ENCODE measurements at regions not wholly inside any gene's neighbourhood (a gene's known extent, or its start where the extent isn't known, plus 50 kb on each side); places are given as distances from the start of the nearest gene placed in this dataset.

- H3K4me1 Mint-ChIP-seq, result no peaks in the 10 kb centered on the region
- no peaks in the 10 kb centered on the region for H3K36me3 Mint-ChIP-seq
- DNase-seq, result no peak
- ATAC-seq (replicated peaks in 1 of 4), result no peak
- WGBS (ENCODE audit: insufficient coverage), result 93% methylated on average over 3 of the region's 3 CpGs
- no peak overlapping the region for H3K27ac ChIP-seq (ENCODE audit: low read length)
- H3K4me3 Mint-ChIP-seq, result no peak overlapping the region
- H3K9me3 ChIP-seq, result no peaks in the 10 kb centered on the region
- ChIA-PET POLR2A (no interaction called here), CTCF (no interaction called here)
- no peaks in the 10 kb centered on the region for H3K4me1 ChIP-seq (ENCODE audit: control insufficient read depth in 1 of 2, extremely low read depth in 1 of 2, insufficient read depth in 2 of 2, low read length in 2 of 2)
- no peak overlapping the region for H3K27ac Mint-ChIP-seq
- peaks cover 0 to 4% (median 0%) of the 10 kb centered on the region in 3 donors for H3K9me3 Mint-ChIP-seq
- no peaks in the 10 kb centered on the region for H3K27me3 ChIP-seq (replicated peaks in 1 of 2; ENCODE audit: control insufficient read depth in 2 of 2, extremely low read depth in 1 of 2, insufficient read depth in 2 of 2, low read length in 1 of 2)
- no peaks in the 10 kb centered on the region for H3K27me3 Mint-ChIP-seq
- no peak overlapping the region for H3K4me3 ChIP-seq (ENCODE audit: control insufficient read depth in 1 of 2, extremely low read depth in 1 of 2, low read length in 1 of 2)
- H3K36me3 ChIP-seq (ENCODE audit: control insufficient read depth in 2 of 2, extremely low read depth in 1 of 2, insufficient read depth in 1 of 2, low read length in 1 of 2), result no peaks in the 10 kb centered on the region
Measured at GRCh38 chr4:181951265-181951664, 291.9 kb upstream of the TENM3 start.

- peaks cover 0 to 4% (median 0%) of the 10 kb centered on the region in 3 donors for H3K9me3 Mint-ChIP-seq
- H3K27ac Mint-ChIP-seq, result no peak overlapping the region
- POLR2A ChIA-PET, result no interaction called here
- H3K27me3 ChIP-seq (replicated peaks in 1 of 2; ENCODE audit: control insufficient read depth in 2 of 2, extremely low read depth in 1 of 2, insufficient read depth in 2 of 2, low read length in 1 of 2), result no peaks in the 10 kb centered on the region
- no peak overlapping the region for H3K4me3 Mint-ChIP-seq
- H3K9me3 ChIP-seq, result no peaks in the 10 kb centered on the region
- no peak for ATAC-seq (replicated peaks in 1 of 4)
- H3K27ac ChIP-seq (ENCODE audit: low read length), result no peak overlapping the region
- H3K4me1 ChIP-seq (ENCODE audit: control insufficient read depth in 1 of 2, extremely low read depth in 1 of 2, insufficient read depth in 2 of 2, low read length in 2 of 2), result no peaks in the 10 kb centered on the region
- H3K36me3 Mint-ChIP-seq, result no peaks in the 10 kb centered on the region
- H3K4me1 Mint-ChIP-seq, result no peaks in the 10 kb centered on the region
- H3K4me3 ChIP-seq (ENCODE audit: control insufficient read depth in 1 of 2, extremely low read depth in 1 of 2, low read length in 1 of 2), result no peak overlapping the region
- no peaks in the 10 kb centered on the region for H3K27me3 Mint-ChIP-seq
- WGBS (ENCODE audit: insufficient coverage), result 82% methylated on average over 7 of the region's 7 CpGs
- CTCF ChIA-PET, result no interaction called here
- no peak for DNase-seq
- no peaks in the 10 kb centered on the region for H3K36me3 ChIP-seq (ENCODE audit: control insufficient read depth in 2 of 2, extremely low read depth in 1 of 2, insufficient read depth in 1 of 2, low read length in 1 of 2)
Measured at GRCh38 chr4:181952478-181952877, 290.7 kb upstream of the TENM3 start.

GRCh38 chr4:181956512-181956911 is 286.7 kb upstream of the TENM3 start:
- Histone ChIP-seq H3K36me3 (ENCODE audit: control insufficient read depth in 2 of 2, extremely low read depth in 1 of 2, insufficient read depth in 1 of 2, low read length in 1 of 2) (no peaks in the 10 kb centered on the region), H3K4me3 (ENCODE audit: control insufficient read depth in 1 of 2, extremely low read depth in 1 of 2, low read length in 1 of 2) (no peak overlapping the region), H3K4me1 (ENCODE audit: control insufficient read depth in 1 of 2, extremely low read depth in 1 of 2, insufficient read depth in 2 of 2, low read length in 2 of 2) (no peaks in the 10 kb centered on the region), H3K9me3 (no peaks in the 10 kb centered on the region), H3K27me3 (replicated peaks in 1 of 2; ENCODE audit: control insufficient read depth in 2 of 2, extremely low read depth in 1 of 2, insufficient read depth in 2 of 2, low read length in 1 of 2) (no peaks in the 10 kb centered on the region), H3K27ac (ENCODE audit: low read length) (no peak overlapping the region)
- Mint-ChIP-seq H3K27me3 (no peaks in the 10 kb centered on the region), H3K4me1 (no peaks in the 10 kb centered on the region), H3K9me3 (peaks cover 0 to 4% (median 0%) of the 10 kb centered on the region in 3 donors), H3K36me3 (no peaks in the 10 kb centered on the region), H3K27ac (no peak overlapping the region), H3K4me3 (no peak overlapping the region)
- ChIA-PET POLR2A (no interaction called here), CTCF (no interaction called here)
- ATAC-seq (replicated peaks in 1 of 4), result no peak
- DNase-seq, result no peak
- WGBS (ENCODE audit: insufficient coverage), result no CpG with 5 or more reads among the region's 3 CpGs

- no peaks in the 10 kb centered on the region for H3K4me1 Mint-ChIP-seq
- no peak overlapping the region for H3K27ac Mint-ChIP-seq
- ChIA-PET POLR2A (no interaction called here), CTCF (no interaction called here)
- H3K27me3 ChIP-seq (replicated peaks in 1 of 2; ENCODE audit: control insufficient read depth in 2 of 2, extremely low read depth in 1 of 2, insufficient read depth in 2 of 2, low read length in 1 of 2), result no peaks in the 10 kb centered on the region
- H3K36me3 Mint-ChIP-seq, result no peaks in the 10 kb centered on the region
- DNase-seq, result no peak
- no peak overlapping the region for H3K27ac ChIP-seq (ENCODE audit: low read length)
- no peaks in the 10 kb centered on the region for H3K36me3 ChIP-seq (ENCODE audit: control insufficient read depth in 2 of 2, extremely low read depth in 1 of 2, insufficient read depth in 1 of 2, low read length in 1 of 2)
- no peak overlapping the region for H3K4me3 Mint-ChIP-seq
- ATAC-seq (replicated peaks in 1 of 4), result no peak
- no peak overlapping the region for H3K4me3 ChIP-seq (ENCODE audit: control insufficient read depth in 1 of 2, extremely low read depth in 1 of 2, low read length in 1 of 2)
- H3K9me3 ChIP-seq, result no peaks in the 10 kb centered on the region
- H3K27me3 Mint-ChIP-seq, result no peaks in the 10 kb centered on the region
- H3K4me1 ChIP-seq (ENCODE audit: control insufficient read depth in 1 of 2, extremely low read depth in 1 of 2, insufficient read depth in 2 of 2, low read length in 2 of 2), result no peaks in the 10 kb centered on the region
- peaks cover 0 to 4% (median 0%) of the 10 kb centered on the region in 3 donors for H3K9me3 Mint-ChIP-seq
- 78% methylated on average over 5 of the region's 8 CpGs for WGBS (ENCODE audit: insufficient coverage)
Measured at GRCh38 chr4:181957088-181957487, 286.1 kb upstream of the TENM3 start.

- Histone ChIP-seq H3K27me3 (replicated peaks in 1 of 2; ENCODE audit: control insufficient read depth in 2 of 2, extremely low read depth in 1 of 2, insufficient read depth in 2 of 2, low read length in 1 of 2) (no peaks in the 10 kb centered on the region), H3K9me3 (no peaks in the 10 kb centered on the region), H3K4me1 (ENCODE audit: control insufficient read depth in 1 of 2, extremely low read depth in 1 of 2, insufficient read depth in 2 of 2, low read length in 2 of 2) (no peaks in the 10 kb centered on the region), H3K4me3 (ENCODE audit: control insufficient read depth in 1 of 2, extremely low read depth in 1 of 2, low read length in 1 of 2) (no peak overlapping the region), H3K36me3 (ENCODE audit: control insufficient read depth in 2 of 2, extremely low read depth in 1 of 2, insufficient read depth in 1 of 2, low read length in 1 of 2) (no peaks in the 10 kb centered on the region), H3K27ac (ENCODE audit: low read length) (no peak overlapping the region)
- Mint-ChIP-seq H3K9me3 (peaks cover 0 to 4% (median 0%) of the 10 kb centered on the region in 3 donors), H3K36me3 (no peaks in the 10 kb centered on the region), H3K27me3 (no peaks in the 10 kb centered on the region), H3K27ac (no peak overlapping the region), H3K4me3 (no peak overlapping the region), H3K4me1 (no peaks in the 10 kb centered on the region)
- POLR2A ChIA-PET, result no interaction called here
- DNase-seq, result no peak
- ATAC-seq (replicated peaks in 1 of 4), result no peak
- WGBS (ENCODE audit: insufficient coverage), result no CpG with 5 or more reads among the region's 2 CpGs
- CTCF ChIA-PET, result no interaction called here
Measured at GRCh38 chr4:181958446-181958845, 284.8 kb upstream of the TENM3 start.

- H3K9me3 ChIP-seq, result no peaks in the 10 kb centered on the region
- Mint-ChIP-seq H3K9me3 (peaks cover 0 to 4% (median 0%) of the 10 kb centered on the region in 3 donors), H3K27ac (no peak overlapping the region), H3K4me1 (no peaks in the 10 kb centered on the region), H3K36me3 (no peaks in the 10 kb centered on the region), H3K4me3 (no peak overlapping the region), H3K27me3 (no peaks in the 10 kb centered on the region)
- ATAC-seq (replicated peaks in 1 of 4) (no peak), DNase-seq (no peak)
- no peaks in the 10 kb centered on the region for H3K27me3 ChIP-seq (replicated peaks in 1 of 2; ENCODE audit: control insufficient read depth in 2 of 2, extremely low read depth in 1 of 2, insufficient read depth in 2 of 2, low read length in 1 of 2)
- H3K4me1 ChIP-seq (ENCODE audit: control insufficient read depth in 1 of 2, extremely low read depth in 1 of 2, insufficient read depth in 2 of 2, low read length in 2 of 2), result no peaks in the 10 kb centered on the region
- H3K27ac ChIP-seq (ENCODE audit: low read length), result no peak overlapping the region
- POLR2A ChIA-PET, result no interaction called here
- no CpG with 5 or more reads among the region's 3 CpGs for WGBS (ENCODE audit: insufficient coverage)
- H3K4me3 ChIP-seq (ENCODE audit: control insufficient read depth in 1 of 2, extremely low read depth in 1 of 2, low read length in 1 of 2), result no peak overlapping the region
- CTCF ChIA-PET, result no interaction called here
- H3K36me3 ChIP-seq (ENCODE audit: control insufficient read depth in 2 of 2, extremely low read depth in 1 of 2, insufficient read depth in 1 of 2, low read length in 1 of 2), result no peaks in the 10 kb centered on the region
Measured at GRCh38 chr4:181959121-181959520, 284.1 kb upstream of the TENM3 start.

GRCh38 chr4:181960384-181960783 is 282.8 kb upstream of the TENM3 start:
- ChIA-PET CTCF (no interaction called here), POLR2A (no interaction called here)
- Mint-ChIP-seq H3K27ac (no peak overlapping the region), H3K9me3 (peaks cover 0 to 4% (median 0%) of the 10 kb centered on the region in 3 donors), H3K36me3 (no peaks in the 10 kb centered on the region), H3K4me3 (no peak overlapping the region), H3K4me1 (no peaks in the 10 kb centered on the region), H3K27me3 (no peaks in the 10 kb centered on the region)
- WGBS (ENCODE audit: insufficient coverage), result 20% methylated on average over 1 of the region's 3 CpGs
- Histone ChIP-seq H3K27me3 (replicated peaks in 1 of 2; ENCODE audit: control insufficient read depth in 2 of 2, extremely low read depth in 1 of 2, insufficient read depth in 2 of 2, low read length in 1 of 2) (no peaks in the 10 kb centered on the region), H3K36me3 (ENCODE audit: control insufficient read depth in 2 of 2, extremely low read depth in 1 of 2, insufficient read depth in 1 of 2, low read length in 1 of 2) (no peaks in the 10 kb centered on the region), H3K27ac (ENCODE audit: low read length) (no peak overlapping the region), H3K4me3 (ENCODE audit: control insufficient read depth in 1 of 2, extremely low read depth in 1 of 2, low read length in 1 of 2) (no peak overlapping the region), H3K4me1 (ENCODE audit: control insufficient read depth in 1 of 2, extremely low read depth in 1 of 2, insufficient read depth in 2 of 2, low read length in 2 of 2) (no peaks in the 10 kb centered on the region), H3K9me3 (no peaks in the 10 kb centered on the region)
- ATAC-seq (replicated peaks in 1 of 4), result no peak
- no peak for DNase-seq
